GM23338 (cell line): ENCODE measurements at regions not wholly inside any gene's neighbourhood (a gene's known extent, or its start where the extent isn't known, plus 50 kb on each side); places are given as distances from the start of the nearest gene placed in this dataset.

Experiments
- CTCF ChIP-seq, 2 experiments: fragments of 200-600 bp in 1 of 2; sonication (generic) in 1 of 2; conservative IDR thresholded peaks; 2 replicates each; pipeline versions ENCODE4 v1.5.1 to v1.6.1; 2016 to 2017; ENCODE audit warnings: antibody characterized with exemption in 2 of 2, low read depth in 2 of 2, mild to moderate bottlenecking in 2 of 2, moderate library complexity in 1 of 2
- EZH2 ChIP-seq: fragments of 200-600 bp; sonication (generic); IDR thresholded peaks from one replicate; pipeline ENCODE4 v1.8.0; 2017; ENCODE audit warnings: antibody characterized with exemption, mild to moderate bottlenecking, low read depth; ENCODE audit not compliant: unreplicated experiment
- JUNB ChIP-seq: IDR thresholded peaks from one replicate; pipeline ENCODE4 v1.6.1; 2016; ENCODE audit warnings: antibody characterized with exemption; ENCODE audit not compliant: unreplicated experiment
- STAT1 ChIP-seq: IDR thresholded peaks from one replicate; pipeline ENCODE4 v1.6.1; 2016; ENCODE audit warnings: antibody characterized with exemption; ENCODE audit not compliant: unreplicated experiment
- TF ChIP-seq, protein P1 (sequence below): IDR thresholded peaks from one replicate; pipeline ENCODE4 v1.6.1; 2018; ENCODE audit warnings: antibody characterized with exemption; ENCODE audit not compliant: unreplicated experiment
- TF ChIP-seq, protein P2 (sequence below): IDR thresholded peaks from 2 replicates; pipeline ENCODE4 v1.6.1; 2016; ENCODE audit warnings: antibody characterized with exemption

DNA sequence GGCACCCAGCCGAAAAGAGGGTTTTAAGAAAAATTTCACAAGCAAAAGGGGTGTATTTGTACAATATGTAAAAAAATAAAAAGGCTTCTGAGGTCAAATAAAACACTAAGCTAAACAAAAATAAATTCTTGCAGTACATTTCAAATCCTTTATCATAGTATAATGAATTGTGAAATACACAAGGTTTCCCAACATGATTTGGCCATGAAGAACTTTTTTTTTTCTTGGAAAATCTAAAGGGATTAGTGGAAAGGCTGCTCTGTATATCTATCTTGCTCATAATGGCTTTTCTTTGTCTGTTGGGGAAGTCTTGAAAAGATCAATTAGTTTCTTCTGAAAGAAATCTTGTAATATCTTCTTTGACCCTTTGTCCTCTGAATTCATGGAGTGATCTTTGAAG is 593.4 kb downstream of the PLPP3 start:
- TF ChIP-seq CTCF (conservative IDR thresholded peaks at IDR 0.05; ENCODE audit: low read depth in 2 of 2) (no peak), STAT1 (no peak), EZH2 (no peak), JUNB (no peak)
- TF ChIP-seq, protein P1, sequence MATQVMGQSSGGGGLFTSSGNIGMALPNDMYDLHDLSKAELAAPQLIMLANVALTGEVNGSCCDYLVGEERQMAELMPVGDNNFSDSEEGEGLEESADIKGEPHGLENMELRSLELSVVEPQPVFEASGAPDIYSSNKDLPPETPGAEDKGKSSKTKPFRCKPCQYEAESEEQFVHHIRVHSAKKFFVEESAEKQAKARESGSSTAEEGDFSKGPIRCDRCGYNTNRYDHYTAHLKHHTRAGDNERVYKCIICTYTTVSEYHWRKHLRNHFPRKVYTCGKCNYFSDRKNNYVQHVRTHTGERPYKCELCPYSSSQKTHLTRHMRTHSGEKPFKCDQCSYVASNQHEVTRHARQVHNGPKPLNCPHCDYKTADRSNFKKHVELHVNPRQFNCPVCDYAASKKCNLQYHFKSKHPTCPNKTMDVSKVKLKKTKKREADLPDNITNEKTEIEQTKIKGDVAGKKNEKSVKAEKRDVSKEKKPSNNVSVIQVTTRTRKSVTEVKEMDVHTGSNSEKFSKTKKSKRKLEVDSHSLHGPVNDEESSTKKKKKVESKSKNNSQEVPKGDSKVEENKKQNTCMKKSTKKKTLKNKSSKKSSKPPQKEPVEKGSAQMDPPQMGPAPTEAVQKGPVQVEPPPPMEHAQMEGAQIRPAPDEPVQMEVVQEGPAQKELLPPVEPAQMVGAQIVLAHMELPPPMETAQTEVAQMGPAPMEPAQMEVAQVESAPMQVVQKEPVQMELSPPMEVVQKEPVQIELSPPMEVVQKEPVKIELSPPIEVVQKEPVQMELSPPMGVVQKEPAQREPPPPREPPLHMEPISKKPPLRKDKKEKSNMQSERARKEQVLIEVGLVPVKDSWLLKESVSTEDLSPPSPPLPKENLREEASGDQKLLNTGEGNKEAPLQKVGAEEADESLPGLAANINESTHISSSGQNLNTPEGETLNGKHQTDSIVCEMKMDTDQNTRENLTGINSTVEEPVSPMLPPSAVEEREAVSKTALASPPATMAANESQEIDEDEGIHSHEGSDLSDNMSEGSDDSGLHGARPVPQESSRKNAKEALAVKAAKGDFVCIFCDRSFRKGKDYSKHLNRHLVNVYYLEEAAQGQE, result no peak
- TF ChIP-seq, protein P2, sequence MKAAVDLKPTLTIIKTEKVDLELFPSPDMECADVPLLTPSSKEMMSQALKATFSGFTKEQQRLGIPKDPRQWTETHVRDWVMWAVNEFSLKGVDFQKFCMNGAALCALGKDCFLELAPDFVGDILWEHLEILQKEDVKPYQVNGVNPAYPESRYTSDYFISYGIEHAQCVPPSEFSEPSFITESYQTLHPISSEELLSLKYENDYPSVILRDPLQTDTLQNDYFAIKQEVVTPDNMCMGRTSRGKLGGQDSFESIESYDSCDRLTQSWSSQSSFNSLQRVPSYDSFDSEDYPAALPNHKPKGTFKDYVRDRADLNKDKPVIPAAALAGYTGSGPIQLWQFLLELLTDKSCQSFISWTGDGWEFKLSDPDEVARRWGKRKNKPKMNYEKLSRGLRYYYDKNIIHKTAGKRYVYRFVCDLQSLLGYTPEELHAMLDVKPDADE, result no peak
